ENCODE measurements at regions not wholly inside any gene's neighbourhood (a gene's known extent, or its start where the extent isn't known, plus 50 kb on each side); places are given as distances from the start of the nearest gene placed in this dataset.
A peak's percentile ranks its signal among the peaks of the same experiment; 100 is the strongest.

GRCh38 chr17:14813649-14814370 is 451.3 kb downstream of the PMP22 start:
- peak; percentile 59 for DNase-seq (ENCODE audit: low spot score)

- DNase-seq (ENCODE audit: low spot score), result no peak
Observed at GRCh38 chr17:14808425-14808824, 456.7 kb downstream of the PMP22 start.

- DNase-seq (ENCODE audit: low spot score), result no peak
Observed at GRCh38 chr17:14805348-14805747, 459.8 kb downstream of the PMP22 start.

GRCh38 chr17:14803826-14804225 is 461.3 kb downstream of the PMP22 start:
- DNase-seq (ENCODE audit: low spot score), result no peak

DNA sequence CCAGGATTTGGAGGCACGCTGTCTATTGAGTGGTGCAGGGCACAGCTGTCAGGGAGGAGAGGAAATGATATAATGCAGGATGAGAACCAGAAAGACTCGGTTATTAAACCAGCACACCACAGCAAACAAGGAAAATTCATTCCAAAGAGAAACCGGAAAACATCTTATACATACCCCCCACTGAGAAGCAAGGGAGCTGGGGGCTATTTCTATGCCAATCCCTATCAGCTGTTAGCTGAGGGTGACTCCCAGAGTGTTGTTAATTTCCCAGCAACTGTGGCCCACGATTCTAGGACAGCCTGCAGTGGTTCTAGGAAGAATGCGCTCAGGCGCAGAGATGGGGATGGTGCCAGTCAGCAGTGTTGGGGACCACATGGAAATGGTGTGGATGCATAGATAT is 467.3 kb downstream of the PMP22 start:
- no peak for DNase-seq (ENCODE audit: low spot score)

DNA sequence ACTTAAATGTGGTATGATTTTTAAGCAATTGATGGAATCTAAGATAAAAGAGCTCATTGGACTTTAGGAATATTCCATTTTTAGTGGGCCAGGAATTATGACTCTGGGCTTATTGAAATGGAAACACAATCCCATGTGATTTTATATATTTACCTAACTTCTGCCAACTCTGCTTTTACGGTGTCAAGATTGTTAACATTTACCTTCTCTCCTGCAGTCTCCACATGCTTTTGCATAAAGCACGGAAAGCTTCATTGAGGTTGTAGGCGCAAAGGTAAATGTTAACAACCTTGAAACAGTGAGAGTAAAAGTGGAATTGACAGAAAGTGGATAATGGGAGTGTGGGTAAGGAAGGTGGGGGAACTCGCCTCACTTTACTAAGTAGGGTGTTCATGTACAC is 468.1 kb downstream of the PMP22 start:
- DNase-seq (ENCODE audit: low spot score), result no peak

DNA sequence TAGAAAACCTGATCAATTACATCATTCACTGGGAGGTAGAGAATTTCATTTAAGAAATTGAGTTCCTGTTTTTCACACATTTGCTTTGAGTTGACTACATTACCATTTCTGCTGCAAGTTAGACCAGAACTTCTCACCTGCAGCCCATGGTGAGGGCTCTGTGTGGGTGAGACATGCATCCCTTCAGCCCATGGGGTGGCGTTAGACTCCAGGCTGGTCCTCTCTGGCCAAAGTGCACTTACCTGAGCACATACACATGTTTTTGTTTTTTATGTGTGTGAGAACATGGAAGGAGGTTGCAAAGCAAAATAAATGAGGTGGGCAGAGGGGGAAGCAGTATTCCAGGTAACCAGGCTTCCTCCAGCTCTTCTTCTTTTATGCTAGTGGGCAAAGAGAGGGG is 470.2 kb downstream of the PMP22 start:
- no peak for DNase-seq (ENCODE audit: low spot score)

DNA sequence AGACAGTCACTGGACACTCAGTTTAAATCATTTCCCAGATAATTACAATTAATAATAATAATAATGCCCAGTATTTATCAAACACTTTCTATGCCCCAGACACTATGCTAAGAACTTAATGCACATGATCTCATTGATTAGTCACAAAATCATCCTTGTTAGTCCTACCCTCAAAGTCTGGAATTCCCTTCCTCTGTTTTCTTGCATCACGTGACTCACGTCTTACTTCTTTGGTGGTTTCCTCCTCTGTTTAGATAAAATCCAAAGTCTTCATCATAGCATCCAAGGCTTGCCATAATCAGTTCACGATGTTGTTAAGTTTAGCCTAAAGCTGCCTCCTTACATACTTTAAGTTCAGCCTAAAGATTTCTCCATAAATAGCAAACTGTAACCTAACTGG is 471.9 kb downstream of the PMP22 start:
- no peak for DNase-seq (ENCODE audit: low spot score)

DNA sequence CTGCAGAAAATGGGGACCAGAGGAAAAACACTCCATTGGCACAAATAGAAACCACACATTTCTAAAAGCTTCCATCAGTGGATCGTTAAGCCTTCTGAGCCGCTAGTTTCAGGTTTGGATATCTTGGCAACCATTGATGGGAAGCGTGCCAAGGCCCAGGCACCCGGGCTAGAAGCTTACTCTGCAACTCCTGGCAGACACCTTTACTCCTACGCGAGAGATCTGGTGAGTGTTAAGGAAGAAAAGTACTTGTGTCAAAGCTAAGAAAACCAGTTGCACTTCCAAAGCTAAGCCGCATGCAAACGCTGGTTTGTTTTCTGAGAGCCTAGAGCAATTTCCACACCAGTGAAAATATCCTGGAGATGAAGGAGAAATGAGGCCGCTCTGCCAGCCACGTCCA is 472.4 kb downstream of the PMP22 start:
- DNase-seq (ENCODE audit: low spot score), result no peak

DNA sequence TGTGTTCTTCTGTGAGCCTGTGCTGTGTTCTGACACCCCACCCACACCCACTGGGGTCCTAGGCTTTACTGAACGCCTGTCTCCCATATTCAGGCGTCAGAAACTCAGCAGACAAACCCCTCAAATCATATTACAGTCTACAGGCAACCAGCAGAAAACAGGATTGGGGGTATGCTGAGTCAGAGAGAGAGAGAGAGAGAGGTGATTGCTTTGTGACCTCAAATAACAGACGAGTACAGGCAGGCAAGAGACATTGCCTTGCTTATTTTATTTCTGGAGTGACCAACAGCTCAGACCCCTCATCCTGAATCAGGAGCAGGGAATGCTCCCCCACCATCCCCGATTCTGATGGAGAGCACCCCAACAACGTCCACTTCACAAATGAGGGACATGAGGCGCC is 473.9 kb downstream of the PMP22 start:
- no peak for DNase-seq (ENCODE audit: low spot score)

- DNase-seq (ENCODE audit: low spot score), result no peak
Observed at GRCh38 chr17:14790521-14790920, 474.6 kb downstream of the PMP22 start.

DNA sequence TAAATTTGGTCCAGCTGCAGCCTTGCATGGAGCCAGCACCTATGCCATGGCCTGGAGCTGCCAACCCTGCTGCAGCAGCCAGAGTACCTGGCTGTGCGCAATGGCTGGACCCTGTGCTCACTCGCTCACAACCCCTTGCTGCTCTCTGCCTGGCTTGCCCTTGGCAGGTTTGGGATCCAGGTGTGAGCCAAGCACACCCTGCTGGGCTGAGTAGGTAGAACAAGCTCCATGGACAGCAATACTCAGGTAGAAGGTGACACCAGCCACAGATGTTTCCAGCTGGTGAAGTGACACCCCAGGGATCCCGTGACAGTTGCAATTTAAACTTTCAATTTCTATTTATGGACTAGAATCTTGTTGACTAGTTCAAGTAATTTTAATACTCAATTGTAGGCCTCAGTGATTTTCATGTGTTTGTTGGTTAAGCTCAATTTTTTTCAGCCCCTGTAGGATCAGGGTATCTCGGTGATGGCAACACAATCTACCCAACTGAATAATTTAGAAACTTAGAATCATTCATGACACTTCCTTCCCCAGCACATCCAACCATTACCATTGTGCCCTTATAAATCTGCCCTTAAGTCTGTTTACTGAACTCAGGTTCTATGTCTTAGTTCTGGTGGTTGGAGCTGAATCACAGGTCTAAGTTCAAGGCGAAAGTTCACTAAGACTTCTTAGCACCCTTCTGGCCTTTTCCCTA is 480.0 kb downstream of the PMP22 start:
- peak; percentile 14 for DNase-seq (ENCODE audit: low spot score)

GRCh38 chr17:14781123-14781522 is 480.2 kb downstream of the HS3ST3B1 start:
- DNase-seq (ENCODE audit: low spot score), result no peak

GRCh38 chr17:14780097-14780651 is 479.3 kb downstream of the HS3ST3B1 start:
- no peak for DNase-seq (ENCODE audit: low spot score)

DNA sequence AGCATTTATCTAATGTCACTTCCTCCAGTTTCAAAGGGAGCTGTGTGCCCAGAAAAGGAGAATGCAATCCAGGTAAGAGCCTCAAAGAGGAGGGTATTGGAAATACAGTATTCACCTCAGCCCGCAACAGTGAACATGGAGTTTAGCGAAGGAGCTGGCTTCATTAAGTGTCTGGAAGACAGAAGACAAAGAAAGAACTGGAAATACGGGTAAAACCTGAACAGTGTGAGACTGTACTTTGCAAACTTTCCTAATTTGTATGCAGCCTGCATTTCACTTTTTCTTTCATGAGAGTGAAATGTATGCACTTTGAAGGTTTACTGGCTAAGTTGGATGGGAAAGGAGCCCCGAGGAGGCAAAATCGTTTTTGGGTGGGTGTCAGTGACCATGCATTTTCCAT is 478.4 kb downstream of the HS3ST3B1 start:
- no peak for DNase-seq (ENCODE audit: low spot score)

DNA sequence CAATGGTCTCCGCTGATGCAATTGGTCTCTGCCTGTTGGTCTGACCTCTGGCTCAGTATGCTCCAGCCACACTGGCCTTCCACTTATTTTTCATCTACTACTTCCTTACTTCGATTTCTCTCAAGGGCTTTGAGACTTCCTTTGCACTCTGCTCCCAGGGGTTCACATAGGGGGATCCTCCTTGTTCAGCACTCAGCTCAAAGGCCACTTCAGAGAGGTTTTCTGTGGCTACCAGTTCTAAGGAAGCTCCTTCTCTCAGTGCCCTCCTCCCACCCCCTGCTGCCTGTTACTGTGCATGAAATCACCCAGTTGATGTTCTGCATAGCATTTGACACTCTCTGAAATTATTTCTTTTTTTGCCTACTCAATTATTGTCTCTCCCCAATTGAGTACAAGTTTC is 476.4 kb downstream of the HS3ST3B1 start:
- no peak for DNase-seq (ENCODE audit: low spot score)

GRCh38 chr17:14776791-14777190 is 475.9 kb downstream of the HS3ST3B1 start:
- DNase-seq (ENCODE audit: low spot score), result no peak

DNA sequence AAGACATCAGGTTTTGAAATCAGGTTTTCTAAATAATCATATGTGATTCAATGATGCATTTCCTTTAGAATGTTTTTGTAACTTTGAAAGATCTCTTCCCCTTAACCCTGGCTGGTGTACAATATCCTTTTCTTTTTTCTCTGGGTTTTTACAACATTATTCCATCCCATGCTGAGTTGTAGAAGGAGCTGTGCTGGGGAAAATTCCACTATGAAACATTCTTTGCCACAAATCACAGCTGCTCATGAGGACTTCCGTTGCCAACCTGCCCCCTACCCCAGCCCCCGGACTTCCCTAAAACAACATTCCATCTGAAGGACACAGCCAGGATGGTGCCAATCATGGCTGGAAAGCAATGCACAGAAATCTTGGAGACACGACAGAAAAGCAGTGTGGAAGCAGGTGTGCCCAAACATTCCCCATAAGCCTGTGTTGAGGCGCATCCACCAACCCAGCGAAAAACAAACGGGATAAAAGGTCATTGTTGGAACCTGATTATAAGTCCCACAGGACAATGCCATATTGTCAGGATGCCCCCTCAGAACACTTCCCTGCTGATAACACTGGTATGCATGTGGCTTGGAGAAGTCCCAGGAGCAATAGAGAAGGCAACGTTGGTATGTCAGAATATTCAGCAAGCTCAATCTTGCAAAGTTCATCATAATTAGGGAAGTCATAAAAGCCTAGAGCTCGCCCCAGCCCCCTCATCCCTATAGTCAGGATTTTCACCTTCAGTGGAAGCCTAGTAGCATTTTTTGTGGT is 475.0 kb downstream of the HS3ST3B1 start:
- DNase-seq (ENCODE audit: low spot score), result no peak

DNA sequence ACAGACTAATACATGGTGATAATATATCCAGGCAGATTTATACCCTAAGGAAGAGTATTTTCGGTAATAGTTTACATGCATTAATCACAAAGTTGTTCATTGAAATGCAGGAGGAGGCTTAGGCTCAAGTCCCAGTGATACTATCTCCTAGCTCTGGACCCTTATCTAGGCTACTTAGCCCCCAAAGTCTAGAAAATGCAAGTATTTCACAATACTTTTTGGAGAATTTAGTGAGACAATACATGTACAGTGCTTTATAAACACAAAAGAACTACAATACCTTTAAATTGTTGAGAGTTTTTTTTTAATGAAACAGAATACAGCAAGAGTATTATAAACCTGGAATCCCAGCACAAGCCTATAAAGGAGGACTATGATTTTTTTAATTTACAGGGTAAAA is 473.9 kb downstream of the HS3ST3B1 start:
- no peak for DNase-seq (ENCODE audit: low spot score)

DNA sequence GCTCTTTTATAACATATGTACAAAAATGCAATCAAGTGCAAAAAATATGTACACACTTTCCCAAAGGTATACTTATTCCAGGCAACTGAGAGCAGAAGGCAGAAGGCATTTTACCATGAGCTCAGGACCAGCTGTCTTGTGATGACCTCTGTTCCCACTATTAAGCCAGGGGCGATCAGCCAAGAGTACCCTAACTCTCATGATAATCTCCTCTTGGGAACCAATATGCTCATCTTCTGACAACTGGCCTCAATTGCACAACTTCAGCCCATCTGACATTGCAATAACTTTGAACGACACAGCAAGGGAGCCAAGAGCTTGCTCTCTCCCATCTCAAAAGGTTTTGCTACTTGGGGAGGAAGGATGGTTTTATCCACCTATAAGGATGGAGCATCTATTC is 471.9 kb downstream of the HS3ST3B1 start:
- no peak for DNase-seq (ENCODE audit: low spot score)

DNA sequence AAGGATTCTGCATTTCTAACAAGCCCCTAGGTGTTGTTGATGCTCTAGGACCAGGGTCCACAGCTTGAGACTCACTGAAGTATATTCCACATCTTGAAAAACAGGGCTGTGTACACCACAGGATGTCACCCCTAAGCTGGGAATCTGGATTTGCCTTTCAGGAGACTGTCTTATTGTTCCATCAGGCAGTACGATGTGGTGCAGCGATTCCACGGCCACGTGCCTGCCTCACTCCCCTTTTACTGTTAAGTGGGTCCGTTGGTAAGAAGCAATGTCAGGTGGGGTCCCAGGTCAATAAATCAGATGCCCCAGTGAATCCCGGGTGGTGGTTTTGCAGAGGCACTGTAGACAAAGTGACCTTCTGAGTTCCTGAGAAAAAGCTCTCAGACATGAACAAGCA is 470.7 kb downstream of the HS3ST3B1 start:
- no peak for DNase-seq (ENCODE audit: low spot score)

GRCh38 chr17:14768923-14769322 is 468.0 kb downstream of the HS3ST3B1 start:
- DNase-seq (ENCODE audit: low spot score), result no peak

Data from HuH-7 (cell line).